ENCODE measurements at regions not wholly inside any gene's neighbourhood (a gene's known extent, or its start where the extent isn't known, plus 50 kb on each side); places are given as distances from the start of the nearest gene placed in this dataset.

DNA sequence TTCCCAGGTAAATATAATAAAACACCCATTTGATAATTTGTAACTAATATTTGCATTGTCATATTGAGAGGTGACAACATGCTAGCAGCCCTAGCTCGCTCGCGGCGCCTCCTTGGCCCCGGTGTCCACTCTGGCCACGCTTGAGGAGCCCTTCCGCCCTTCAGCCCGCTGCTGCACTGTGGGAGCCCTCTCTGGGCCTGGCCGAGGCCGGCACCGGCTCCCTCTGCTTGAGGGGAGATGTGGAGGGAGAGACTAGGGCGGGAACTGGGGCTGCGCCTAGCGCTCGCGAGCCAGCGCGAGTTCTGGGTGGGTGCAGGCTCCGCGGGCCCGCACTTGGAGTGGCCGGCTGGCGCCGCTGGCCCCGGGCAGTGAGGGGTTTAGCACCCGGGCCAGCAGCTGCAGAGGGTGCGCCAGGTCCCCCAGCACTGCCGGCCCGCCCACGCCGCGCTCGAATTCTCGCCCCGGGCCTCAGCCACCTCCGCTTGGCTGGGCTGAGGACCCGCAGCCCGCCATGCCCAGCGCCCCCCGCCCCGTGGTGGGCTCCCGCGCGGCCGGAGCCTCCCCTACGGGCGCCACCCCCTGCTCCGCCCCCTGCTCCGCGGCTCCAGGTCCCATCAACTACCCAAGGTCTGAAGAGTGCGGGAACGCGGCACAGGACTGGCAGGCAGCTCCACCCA is 594.4 kb downstream of the SLITRK6 start:
- TF ChIP-seq POLR2A (IDR thresholded peaks at IDR 0.05) (no peak), CTCF (IDR thresholded peaks at IDR 0.05) (no peak)
